Mucosa of descending colon (tissue), 3 donors: ENCODE measurements at regions not wholly inside any gene's neighbourhood (a gene's known extent, or its start where the extent isn't known, plus 50 kb on each side); places are given as distances from the start of the nearest gene placed in this dataset.
A peak's percentile ranks its signal among the peaks of the same experiment; 100 is the strongest.
"Not testable (repeated sequence)": the region's sequence is repeated elsewhere in the genome, so short reads cannot be mapped to it uniquely, and the experiment has no call there.

Experiments
- ATAC-seq: fragments of 200-7000 bp; cut with Tn5 transposase; one replicate; pipeline ENCODE4 v1.9.1; 2020; ENCODE audit warnings: mild to moderate bottlenecking, moderate library complexity
- DNase-seq, 3 donors: peaks; one replicate each; pipeline ENCODE4 v3.0.0-alpha.2; 2020
- H3K36me3 ChIP-seq: fragments of 200-600 bp; one replicate; pipeline ENCODE4 v1.8.0; 2021; ENCODE audit warnings: low read depth, mild to moderate bottlenecking
- H3K4me1 ChIP-seq: fragments of 200-600 bp; one replicate; pipeline ENCODE4 v1.8.0; 2021; ENCODE audit warnings: low read depth, mild to moderate bottlenecking
- H3K4me3 ChIP-seq: fragments of 200-600 bp; one replicate; pipeline ENCODE4 v1.8.0; 2021; ENCODE audit warnings: mild to moderate bottlenecking
- H3K9me3 ChIP-seq: fragments of 200-600 bp; one replicate; pipeline ENCODE4 v1.8.0; 2021; ENCODE audit warnings: mild to moderate bottlenecking
- CTCF ChIP-seq: fragments of 200-600 bp; IDR thresholded peaks from one replicate; pipeline ENCODE4 v1.8.0; 2022; ENCODE audit warnings: antibody characterized with exemption, mild to moderate bottlenecking
- intact Hi-C, 2 donors: fragments of 100-400 bp; cut with DNase I in 1 of 2; cut with micrococcal nuclease in 1 of 2; formaldehyde crosslinking; loops; one replicate each; pipeline versions ENCODE4 v1.11.0 to v1.11.1; 2022; cut with DNase I, micrococcal nuclease
- donor health status: DM: no; HTN: no; CAD: no; lungs with moderate emphysema.
- donor health status: DM: no; HTN: no; CAD: no.
- donor health status: DM: no; HTN: yes; CAD: no.

DNA sequence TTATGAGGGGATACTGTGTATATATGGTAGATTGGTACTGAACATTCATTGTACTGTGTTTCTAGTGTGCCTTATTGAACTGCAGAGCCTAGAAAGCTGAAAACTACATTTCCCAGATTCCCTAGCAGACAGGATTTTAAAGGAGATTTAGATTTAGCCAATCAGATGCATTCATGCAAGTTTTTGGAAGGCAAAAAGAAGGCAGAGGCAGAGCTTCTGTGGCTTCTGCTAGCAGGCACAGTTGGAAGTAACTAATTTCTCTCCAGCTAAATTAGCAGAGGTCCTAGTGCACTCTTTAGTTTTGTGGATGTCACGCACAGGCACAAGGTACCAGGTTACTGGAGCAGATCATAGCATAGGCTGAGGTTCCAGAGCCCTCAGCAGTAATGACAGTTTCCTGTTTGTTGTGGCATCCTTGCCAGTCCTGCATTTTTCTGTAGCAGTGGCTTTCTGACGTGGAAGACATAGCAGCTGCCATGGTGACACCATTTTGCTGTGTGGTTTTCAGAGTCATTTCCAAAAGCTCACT lies 83.7 kb upstream of the CCDC71L start:
- no peak for TF ChIP-seq CTCF
- H3K9me3 ChIP-seq = no peaks in the 10 kb centered on the region
- intact Hi-C loops = no loop called here
- H3K36me3 ChIP-seq = no peaks in the 10 kb centered on the region
- H3K4me1 ChIP-seq = no peaks in the 10 kb centered on the region
- ATAC-seq = no peak
- no peak overlapping the region for H3K4me3 ChIP-seq
- DNase-seq = no peak

DNA sequence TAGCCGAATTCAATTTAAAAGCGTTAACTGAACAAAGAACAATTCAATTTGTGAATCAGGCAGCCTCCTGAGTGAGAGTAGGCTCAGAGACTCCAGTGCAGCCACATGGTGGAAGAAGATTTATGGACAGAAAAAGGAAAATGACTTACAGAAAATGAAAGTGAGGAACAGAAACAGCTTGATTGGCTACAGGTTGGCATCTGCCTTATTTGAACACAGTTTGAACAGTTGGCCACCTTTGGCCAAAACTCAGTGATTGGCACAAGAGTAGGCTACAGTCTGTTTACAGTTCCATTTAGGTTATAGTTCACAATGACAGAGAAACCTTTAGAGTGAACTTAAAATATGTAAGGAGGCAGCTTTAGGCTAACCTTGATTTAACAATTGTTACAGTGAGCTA lies 86.3 kb upstream of the CCDC71L start:
- intact Hi-C loops, H3K36me3 ChIP-seq, H3K4me3 ChIP-seq, H3K4me1 ChIP-seq, H3K9me3 ChIP-seq: not testable (repeated sequence)
- DNase-seq = peak in 1 of 3 donors; percentile 44
- peak; percentile 65 for ATAC-seq

DNA sequence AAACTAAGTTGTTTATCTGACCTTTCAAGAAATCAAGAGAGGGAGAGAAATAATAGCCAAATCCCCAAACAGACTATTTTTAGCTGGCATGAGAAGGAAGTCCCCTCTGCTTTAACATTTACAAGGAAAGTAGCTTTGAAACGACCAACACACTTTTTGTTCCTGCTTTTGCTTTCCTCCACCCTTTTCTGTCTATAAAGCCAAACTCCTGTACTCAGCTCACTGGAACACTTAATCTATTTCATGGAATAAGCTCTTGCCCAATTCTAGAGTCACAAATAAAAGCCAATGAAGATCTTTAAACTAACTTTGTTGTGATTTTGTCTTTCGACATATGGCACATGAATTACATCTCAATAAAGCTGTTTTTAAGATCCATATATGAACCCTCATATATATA lies 86.8 kb upstream of the CCDC71L start:
- Histone ChIP-seq H3K4me1 (peaks cover 3% of the 10 kb centered on the region), H3K9me3 (no peaks in the 10 kb centered on the region), H3K4me3 (no peak overlapping the region), H3K36me3 (no peaks in the 10 kb centered on the region)
- ATAC-seq (peak; percentile 39), DNase-seq (no peak)
- intact Hi-C loops = no loop called here
- TF ChIP-seq CTCF = no peak

DNA sequence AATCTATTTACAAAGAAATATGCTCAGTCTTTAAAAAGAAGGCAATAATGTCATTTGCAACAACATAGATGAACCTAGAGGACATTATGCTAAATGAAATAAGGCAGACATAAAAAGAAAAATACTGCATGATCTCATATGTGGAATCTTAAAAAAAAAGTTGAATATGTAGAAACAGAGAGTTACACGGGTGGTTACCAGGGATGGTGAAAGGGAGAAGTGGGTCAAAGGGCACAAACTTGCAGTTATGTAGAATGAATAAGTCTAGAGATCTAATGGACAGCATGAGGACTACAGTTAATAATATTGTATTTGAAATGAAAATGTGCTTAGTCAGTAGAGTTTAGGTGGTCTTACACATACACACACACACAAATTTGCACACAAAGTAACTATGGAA lies 88.2 kb upstream of the CCDC71L start:
- intact Hi-C loops = no loop called here
- Histone ChIP-seq H3K4me3 (no peak overlapping the region), H3K9me3 (no peaks in the 10 kb centered on the region), H3K4me1 (peaks cover 3% of the 10 kb centered on the region), H3K36me3 (no peaks in the 10 kb centered on the region)
- ATAC-seq (no peak), DNase-seq (no peak)
- no peak for TF ChIP-seq CTCF

DNA sequence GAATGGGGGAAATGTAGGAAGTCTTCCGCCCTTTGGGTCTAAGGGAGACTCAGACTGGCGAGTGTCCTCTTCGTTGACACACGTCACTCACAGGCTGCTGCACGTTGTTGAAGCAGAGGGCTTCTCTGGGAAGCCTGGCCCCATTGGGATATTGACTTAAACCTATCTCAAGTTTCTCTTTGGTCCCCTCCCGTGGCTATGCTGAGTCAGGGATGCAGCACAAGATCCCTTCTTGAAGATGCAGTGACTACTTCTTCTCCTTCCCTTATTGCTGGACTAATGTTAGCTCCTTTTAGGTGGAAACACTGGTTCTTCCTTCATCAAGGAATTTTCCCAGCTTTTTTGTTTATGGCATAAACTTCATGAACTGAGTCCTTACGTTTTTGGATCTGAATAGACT lies 89.8 kb upstream of the CCDC71L start:
- ATAC-seq (no peak), DNase-seq (no peak)
- H3K9me3 ChIP-seq = no peaks in the 10 kb centered on the region
- TF ChIP-seq CTCF = no peak
- no peak overlapping the region for H3K4me3 ChIP-seq
- H3K36me3 ChIP-seq = no peaks in the 10 kb centered on the region
- H3K4me1 ChIP-seq = peaks cover 3% of the 10 kb centered on the region
- intact Hi-C loops = no loop called here

GRCh38 chr7:106752367-106752766 lies 91.4 kb upstream of the CCDC71L start:
- DNase-seq (peak in 1 of 3 donors; percentile 74), ATAC-seq (peak; percentile 86)
- Histone ChIP-seq H3K36me3 (no peaks in the 10 kb centered on the region), H3K4me1 (peaks cover 3% of the 10 kb centered on the region), H3K4me3 (no peak overlapping the region), H3K9me3 (no peaks in the 10 kb centered on the region)
- no peak for TF ChIP-seq CTCF
- intact Hi-C loops = no loop called here

DNA sequence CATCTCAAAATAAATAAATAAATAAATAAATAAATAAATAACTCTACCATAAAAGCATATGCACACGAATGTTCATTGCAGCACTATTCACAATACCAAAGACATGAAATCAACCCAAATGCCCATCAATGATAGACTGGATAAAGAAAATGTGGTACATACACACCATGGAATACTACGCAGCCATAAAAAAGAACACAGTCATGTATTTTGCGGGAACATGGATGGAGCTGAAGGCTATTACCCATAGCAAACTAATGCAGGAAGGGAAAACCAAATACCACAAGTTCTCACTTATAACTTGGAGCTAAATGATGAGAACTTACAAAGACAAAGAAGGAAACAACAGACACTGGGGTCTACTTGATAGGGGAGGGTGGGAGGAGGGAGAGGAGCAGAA lies 94.1 kb upstream of the CCDC71L start:
- intact Hi-C loops, H3K9me3 ChIP-seq, ATAC-seq, H3K4me3 ChIP-seq, DNase-seq, H3K36me3 ChIP-seq, H3K4me1 ChIP-seq: not testable (repeated sequence)
